NB4 (cell line): ENCODE measurements at regions not wholly inside any gene's neighbourhood (a gene's known extent, or its start where the extent isn't known, plus 50 kb on each side); places are given as distances from the start of the nearest gene placed in this dataset.

ENCODE experiments used
- POLR2A ChIP-seq: IDR thresholded peaks from 2 replicates; pipeline ENCODE4 v1.6.1; 2011; ENCODE audit warnings: mild to moderate bottlenecking; ENCODE audit not compliant: insufficient read length; ENCODE audit errors: extremely low read depth
- TF ChIP-seq, protein P1 (sequence below): IDR thresholded peaks from one replicate; pipeline ENCODE4 v1.5.1; 2012; ENCODE audit warnings: low read depth, low read length
- TF ChIP-seq, protein P2 (sequence below): IDR thresholded peaks from 2 replicates; pipeline ENCODE4 v1.6.1; 2011; ENCODE audit warnings: low read depth, low read length

DNA sequence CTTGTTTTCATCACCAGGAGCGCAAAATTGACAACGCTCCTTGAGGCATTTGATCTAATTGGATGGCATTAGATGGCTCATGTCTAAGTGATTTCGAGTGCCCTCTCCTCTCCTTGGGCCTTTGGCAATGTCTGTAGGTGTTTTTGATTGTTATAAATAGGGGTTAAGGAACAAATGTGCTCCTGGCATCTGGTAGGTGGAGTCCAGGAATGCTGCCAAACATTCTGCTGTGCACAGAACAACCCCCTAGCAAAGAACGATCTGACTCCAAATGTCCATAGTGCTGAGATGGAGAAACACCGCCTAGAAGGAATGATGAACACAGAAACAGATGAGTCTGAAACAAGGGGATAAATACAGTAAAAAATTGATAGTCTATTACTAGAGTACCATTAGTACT, 68.0 kb upstream of the C1QTNF9B start:
- no peak for TF ChIP-seq POLR2A
- TF ChIP-seq, protein P1, sequence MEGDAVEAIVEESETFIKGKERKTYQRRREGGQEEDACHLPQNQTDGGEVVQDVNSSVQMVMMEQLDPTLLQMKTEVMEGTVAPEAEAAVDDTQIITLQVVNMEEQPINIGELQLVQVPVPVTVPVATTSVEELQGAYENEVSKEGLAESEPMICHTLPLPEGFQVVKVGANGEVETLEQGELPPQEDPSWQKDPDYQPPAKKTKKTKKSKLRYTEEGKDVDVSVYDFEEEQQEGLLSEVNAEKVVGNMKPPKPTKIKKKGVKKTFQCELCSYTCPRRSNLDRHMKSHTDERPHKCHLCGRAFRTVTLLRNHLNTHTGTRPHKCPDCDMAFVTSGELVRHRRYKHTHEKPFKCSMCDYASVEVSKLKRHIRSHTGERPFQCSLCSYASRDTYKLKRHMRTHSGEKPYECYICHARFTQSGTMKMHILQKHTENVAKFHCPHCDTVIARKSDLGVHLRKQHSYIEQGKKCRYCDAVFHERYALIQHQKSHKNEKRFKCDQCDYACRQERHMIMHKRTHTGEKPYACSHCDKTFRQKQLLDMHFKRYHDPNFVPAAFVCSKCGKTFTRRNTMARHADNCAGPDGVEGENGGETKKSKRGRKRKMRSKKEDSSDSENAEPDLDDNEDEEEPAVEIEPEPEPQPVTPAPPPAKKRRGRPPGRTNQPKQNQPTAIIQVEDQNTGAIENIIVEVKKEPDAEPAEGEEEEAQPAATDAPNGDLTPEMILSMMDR = no peak
- TF ChIP-seq, protein P2, sequence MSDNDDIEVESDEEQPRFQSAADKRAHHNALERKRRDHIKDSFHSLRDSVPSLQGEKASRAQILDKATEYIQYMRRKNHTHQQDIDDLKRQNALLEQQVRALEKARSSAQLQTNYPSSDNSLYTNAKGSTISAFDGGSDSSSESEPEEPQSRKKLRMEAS = no peak
